Adrenal gland (tissue), 5 donors: ENCODE measurements at regions not wholly inside any gene's neighbourhood (a gene's known extent, or its start where the extent isn't known, plus 50 kb on each side); places are given as distances from the start of the nearest gene placed in this dataset.

Experiments used
- POLR2A ChIP-seq, 2 donors: fragments of 450-650 bp; IDR thresholded peaks; one replicate each; pipeline ENCODE4 v1.6.1; 2017; ENCODE audit warnings: antibody characterized with exemption in 2 of 2, mild to moderate bottlenecking in 2 of 2, moderate library complexity in 1 of 2
- TF ChIP-seq, protein P1 (sequence below), 6 experiments: fragments of 450-650 bp in 4 of 6; fragments of 200-600 bp in 2 of 6; sonication (generic) in 1 of 6; IDR thresholded peaks; 1 replicate in 5 of 6; 2 replicates in 1 of 6; pipeline versions ENCODE4 v1.5.1 to v1.8.0; 2016 to 2021; ENCODE audit warnings: antibody characterized with exemption in 6 of 6, mild to moderate bottlenecking in 2 of 6, moderate library complexity in 1 of 6
- donor health status: DM: no; HTN: no; CAD: no.

DNA sequence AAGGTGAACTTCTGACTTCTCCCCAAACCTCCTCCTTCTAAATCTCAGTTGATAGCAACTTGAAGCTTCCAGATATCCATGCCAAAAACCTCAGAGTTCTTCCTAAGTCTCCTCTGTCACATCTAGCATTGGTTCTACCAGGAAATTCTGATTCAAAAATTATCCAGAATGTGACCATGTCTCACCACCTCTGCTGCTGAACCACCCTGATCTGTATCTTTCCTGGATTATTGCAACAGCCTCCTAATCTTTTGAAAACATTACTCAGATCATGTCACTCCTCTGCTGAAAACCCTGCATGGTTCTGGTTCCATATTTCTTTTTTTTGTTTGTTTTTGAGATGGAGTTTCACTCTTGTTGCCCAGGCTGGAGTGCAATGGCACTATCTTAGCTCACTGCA is 78.7 kb upstream of the TNFSF11 start:
- TF ChIP-seq, protein P1, sequence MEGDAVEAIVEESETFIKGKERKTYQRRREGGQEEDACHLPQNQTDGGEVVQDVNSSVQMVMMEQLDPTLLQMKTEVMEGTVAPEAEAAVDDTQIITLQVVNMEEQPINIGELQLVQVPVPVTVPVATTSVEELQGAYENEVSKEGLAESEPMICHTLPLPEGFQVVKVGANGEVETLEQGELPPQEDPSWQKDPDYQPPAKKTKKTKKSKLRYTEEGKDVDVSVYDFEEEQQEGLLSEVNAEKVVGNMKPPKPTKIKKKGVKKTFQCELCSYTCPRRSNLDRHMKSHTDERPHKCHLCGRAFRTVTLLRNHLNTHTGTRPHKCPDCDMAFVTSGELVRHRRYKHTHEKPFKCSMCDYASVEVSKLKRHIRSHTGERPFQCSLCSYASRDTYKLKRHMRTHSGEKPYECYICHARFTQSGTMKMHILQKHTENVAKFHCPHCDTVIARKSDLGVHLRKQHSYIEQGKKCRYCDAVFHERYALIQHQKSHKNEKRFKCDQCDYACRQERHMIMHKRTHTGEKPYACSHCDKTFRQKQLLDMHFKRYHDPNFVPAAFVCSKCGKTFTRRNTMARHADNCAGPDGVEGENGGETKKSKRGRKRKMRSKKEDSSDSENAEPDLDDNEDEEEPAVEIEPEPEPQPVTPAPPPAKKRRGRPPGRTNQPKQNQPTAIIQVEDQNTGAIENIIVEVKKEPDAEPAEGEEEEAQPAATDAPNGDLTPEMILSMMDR (IDR thresholded peaks at IDR 0.05): no peak
- TF ChIP-seq POLR2A (IDR thresholded peaks at IDR 0.05): no peak
